ENCODE measurements at regions not wholly inside any gene's neighbourhood (a gene's known extent, or its start where the extent isn't known, plus 50 kb on each side); places are given as distances from the start of the nearest gene placed in this dataset.

DNA sequence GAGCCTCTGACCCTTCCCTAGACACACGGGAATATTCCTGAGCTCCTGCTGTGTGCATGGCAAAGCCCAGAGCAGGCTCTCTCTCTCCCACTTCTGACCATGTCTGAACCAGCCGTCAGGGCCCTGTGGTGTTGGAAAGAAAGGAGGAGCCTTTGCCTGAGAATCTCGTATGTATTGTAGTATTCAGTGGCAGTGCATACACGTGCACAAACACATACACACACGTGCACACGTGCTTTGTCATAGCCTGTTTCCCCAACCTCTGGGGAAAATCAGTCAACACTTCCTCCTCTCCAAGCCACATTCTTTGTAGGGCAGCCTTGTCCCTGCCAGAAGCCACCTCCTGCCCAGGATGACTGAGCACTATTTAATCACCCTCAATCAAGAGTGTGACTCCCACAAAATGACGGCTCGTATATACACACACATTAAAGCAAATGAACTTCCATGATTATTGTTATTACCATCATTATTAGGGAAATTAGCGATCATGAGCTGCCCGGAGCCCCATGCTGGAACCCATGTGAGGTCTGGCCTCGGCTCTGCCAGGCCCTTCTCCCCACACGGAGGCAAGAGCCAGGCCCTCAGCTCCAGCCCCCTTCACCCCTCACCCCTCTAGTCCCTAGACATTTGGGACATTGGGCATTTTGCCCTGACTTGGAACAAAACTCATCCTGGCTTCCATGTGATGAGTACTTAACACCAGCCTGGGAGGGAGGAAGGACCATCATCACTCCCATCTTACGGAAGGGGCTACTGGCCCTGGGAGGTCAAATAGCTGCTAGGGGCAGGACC lies 331.9 kb downstream of the NPHP4 start:
- DNase-seq (ENCODE audit: low read depth, low spot score), result no peak

DNA sequence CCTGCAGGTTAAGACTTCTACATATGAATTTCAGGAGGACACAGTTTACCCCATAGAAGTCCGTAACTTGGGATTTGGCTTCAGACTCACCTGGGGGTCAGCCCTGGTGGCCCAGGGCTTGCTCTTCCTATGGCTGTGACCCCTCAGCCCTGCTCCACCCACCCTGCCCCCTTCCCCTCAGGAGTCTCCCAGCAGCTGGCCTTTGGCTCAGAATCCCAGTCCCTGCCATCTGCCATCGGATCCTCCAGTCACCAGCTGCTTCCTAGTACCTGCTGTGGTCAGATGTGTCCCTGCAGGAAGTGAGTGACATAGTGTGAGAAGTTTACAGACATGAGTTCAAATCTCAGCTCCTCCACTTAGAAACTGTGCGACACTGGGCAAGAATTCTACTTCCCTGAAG lies 332.6 kb downstream of the NPHP4 start:
- DNase-seq (ENCODE audit: low read depth, low spot score), result no peak

DNA sequence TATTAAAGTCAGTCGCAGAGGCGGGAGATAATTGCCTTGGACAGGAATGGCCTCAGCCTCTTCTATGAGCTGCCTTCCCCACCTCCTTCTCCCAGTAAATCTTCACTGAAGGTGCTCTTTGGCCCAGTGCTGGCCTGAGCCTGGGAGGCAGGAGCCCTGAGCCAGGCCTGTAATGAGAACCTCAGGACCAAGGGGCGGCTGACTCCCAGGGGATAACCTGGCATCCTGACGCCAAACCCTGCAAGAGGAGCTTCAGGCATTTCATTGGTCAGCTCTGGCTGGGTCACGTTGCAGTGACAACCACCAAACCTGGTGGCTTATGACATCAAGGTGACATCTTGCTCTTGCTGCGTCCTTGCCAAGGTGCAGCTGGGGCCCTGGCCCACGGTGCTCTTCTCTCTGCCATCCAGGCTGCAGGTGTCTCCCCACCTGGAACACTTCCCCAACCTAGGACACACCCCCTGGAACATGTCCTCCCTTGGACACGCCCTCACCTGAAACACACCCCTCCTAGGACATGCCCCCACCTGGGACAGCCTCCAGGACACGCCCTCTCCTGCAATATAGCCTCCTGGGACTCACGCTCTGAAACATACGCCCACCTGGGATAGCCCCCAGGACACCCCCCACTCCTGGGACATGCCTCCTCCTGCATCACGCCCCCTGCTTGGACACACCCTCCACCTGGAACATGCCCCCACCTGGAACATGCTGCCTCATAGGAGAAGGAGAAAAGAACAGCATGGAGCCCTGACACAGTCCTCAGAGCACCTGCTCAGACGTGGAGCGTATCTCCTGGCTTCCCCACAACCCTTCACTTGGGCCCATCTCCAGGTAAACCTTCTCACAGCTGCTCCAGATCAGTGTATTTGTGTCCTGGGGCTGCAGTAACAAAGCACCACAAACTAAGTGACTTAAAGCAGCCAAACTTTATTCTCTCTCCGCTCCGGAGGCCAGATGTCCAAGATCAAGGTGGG lies 333.6 kb downstream of the NPHP4 start:
- no peak for DNase-seq (ENCODE audit: low read depth, low spot score)

DNA sequence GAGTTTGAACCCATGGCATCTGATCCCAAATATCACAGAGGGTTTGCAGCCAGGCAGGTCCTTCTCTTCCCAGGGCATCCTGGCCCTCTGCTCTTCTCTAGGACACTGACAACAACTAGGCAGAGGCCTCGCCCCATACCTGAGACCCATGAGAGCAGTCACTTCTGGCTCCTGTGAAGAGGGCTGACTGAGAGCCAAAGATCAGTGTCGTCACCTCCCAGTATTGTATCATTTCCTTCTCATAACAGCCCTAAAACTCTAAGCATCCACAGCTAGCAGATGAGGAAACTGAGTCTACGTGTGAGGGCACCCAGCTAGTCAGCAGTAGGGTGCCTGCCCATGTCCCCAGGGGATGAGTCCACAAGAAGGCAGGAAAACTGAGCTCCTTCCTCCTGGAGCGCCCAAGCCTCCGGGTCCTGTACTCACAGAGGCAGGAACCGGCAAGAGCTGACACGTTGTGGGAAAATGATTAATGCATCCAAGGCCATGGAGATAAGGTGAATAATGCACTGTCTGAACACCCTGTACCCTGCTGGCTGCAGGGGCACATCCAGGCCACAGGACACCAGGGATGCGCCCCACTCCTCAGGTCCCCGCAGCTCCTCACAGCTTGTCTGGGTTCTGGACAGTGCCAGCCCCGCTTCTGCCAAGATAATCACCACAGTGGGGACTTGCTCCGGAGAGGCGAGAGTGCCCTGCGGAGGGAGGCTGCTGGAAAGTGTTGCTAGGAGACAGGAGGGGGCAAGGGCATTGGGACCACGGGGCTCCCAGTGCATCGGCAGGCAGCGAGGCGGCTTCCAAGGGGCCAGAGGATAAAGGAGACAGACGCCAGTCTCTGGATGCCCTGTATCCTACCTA lies 340.0 kb downstream of the NPHP4 start:
- no peak for DNase-seq (ENCODE audit: low read depth, low spot score)

DNA sequence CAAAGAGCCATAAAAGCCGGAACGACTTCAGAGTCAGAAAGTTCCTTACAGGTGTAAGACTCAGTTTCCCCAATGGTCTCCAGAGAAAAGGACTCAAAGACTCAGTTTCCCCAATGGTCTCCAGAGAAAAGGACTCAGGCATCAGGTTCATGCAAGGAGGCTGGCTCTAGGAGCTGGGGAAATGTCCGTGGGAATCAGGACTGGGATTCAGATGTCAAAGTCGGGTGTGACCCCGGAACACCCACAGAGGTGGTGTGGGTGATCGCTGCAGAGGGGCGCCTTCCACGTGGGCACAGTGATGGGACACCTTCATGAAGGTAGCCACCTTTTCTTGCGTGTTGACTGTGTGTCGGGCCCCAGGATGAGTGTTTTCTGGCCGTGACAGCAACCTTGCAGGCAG lies 340.8 kb downstream of the NPHP4 start:
- DNase-seq (ENCODE audit: low read depth, low spot score), result no peak

DNA sequence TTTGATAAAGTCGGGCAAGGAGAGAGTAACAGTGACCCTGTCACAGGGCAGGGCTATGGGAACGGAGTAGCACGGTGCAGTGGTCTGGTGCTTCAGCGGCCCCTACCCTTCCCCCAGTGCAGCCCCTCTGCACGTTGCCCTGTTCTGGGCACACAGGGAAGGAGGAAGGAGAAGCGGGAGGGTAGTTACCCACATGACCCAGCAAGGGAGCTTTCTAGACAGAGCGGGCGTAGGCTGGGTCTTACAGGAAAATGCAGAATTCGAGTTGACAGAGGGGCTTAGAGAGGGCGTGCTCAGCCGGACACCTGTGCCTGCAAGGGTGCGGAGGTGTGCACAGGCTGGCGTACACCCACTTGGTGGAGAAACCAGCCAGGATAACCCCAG lies 341.2 kb downstream of the NPHP4 start:
- no peak for DNase-seq (ENCODE audit: low read depth, low spot score)

DNA sequence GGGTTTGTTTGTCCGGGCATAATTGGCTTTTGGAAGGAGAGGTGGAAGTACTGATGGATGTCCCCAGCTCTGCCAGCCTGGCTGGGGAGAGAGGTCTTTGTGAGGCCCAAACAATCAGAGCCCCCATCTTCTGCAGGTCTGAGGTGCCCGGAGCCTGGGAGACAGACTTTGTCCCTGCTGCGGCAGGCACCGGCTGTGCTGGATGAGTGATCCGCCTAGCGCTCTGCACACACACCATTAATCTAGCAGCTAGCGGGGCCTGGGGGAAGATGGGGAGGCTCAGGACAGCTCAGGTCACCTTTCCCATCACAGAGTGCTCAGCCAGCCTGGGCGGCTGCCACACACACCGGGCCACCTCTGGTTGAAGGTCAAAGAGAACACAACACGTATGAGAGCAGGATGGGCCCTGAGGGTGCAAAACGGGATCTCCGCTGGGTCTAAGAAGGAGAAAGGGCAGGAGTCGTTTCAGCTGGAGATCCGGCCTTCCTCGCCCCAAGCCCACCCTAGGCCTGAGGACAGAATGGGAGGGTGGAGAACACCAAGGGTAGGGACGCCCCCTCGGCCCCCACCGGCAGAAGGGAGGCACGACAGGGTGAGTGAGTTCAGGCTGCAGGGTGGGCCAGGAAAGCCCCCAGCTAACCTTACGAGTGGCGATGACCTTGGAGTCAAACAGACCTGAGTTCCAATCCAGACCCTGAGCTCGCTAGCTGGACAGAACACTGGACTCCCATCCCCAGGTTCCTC lies 341.8 kb downstream of the NPHP4 start:
- no peak for DNase-seq (ENCODE audit: low read depth, low spot score)

DNA sequence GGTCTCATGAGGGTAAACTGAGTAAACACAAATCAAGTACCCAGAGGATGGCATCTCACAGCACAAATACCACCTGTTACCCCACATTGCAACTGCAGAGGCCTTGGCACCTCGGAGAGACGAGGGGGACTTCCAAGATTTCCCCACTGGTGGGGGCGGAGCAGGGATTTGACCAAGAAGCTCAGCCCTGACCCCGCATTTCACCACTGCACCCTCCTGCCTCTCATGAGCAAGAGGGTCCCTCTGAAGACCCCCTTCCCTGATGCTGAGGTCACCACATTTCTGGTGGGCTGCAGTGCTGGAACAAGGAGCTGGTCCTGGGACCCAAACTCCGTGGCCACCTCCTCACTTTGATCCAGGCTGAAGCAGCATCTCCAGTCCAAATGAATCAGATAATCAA lies 342.4 kb downstream of the NPHP4 start:
- DNase-seq (ENCODE audit: low read depth, low spot score), result no peak

DNA sequence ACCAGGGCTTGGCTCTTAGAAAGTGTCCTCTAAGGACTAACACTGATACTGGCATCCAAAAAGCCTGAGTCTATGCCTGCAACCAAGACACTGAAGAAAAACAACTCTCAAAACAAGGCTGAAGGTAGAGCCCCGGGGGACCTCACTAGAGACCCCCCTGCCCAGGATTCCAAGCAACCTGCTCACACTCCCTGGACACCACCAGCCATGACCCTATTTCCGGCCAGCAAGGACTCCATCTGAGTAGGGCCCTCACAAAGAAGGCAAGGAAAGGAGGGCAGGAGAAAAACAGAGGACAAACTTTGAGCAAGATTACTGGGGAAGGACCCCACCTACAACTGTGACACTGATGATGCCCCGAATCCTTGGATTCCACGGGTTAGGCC lies 343.1 kb downstream of the NPHP4 start:
- no peak for DNase-seq (ENCODE audit: low read depth, low spot score)

DNA sequence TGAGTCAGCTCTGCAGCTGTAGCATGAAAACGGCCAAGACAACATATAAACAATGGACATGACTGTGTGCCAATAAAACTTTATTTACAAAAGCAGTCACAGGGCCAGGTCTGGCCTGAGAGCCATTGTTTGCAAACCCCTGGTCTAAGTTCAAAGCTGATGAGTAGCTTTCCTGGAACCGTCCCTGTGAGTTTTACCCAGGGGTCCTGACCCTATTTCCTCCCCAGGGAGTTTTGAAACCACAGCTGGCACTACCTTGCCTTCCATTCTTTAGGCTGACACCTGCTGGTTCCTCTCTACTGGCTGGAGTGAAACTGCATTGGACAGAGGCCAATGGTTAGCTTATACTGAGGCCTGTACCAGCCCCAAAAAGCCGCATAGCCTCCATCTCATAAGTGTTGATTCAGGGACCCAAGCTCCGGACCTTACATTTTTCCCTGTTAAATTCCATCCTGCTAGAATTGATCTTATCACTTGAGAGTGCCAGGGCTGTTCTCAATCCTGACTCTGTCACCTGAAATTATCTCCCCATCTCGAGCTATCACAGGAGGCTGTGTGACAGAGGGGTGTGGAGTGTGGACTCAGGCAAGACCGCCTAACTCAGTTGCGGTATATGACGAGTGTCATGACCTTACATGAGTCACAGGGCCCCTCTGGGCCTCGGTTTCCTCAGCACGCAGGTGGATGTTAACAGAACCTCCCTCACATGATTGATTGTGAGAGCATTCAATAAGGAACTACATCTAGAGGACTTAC lies 343.6 kb downstream of the NPHP4 start:
- DNase-seq (ENCODE audit: low read depth, low spot score), result no peak

DNA sequence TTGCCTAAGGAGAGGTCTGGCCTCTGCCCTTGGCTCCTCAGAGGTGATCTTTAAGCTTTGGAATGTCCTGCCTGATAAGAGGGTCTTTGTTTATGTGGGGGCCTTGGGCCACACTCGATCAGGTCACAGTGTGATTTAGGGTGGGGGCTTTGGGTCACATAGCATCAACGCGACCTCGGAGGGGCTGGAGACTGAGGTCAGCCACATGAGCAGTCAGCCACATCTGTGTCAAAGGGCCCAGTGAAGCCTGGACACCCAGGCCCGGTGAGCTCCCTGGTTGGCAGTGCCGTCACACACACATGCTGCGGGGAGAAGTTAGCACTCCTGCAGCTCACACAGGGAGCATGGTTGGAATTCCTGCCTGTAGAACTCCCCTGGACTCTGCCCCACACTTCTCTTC lies 345.0 kb downstream of the NPHP4 start:
- no peak for DNase-seq (ENCODE audit: low read depth, low spot score)

DNA sequence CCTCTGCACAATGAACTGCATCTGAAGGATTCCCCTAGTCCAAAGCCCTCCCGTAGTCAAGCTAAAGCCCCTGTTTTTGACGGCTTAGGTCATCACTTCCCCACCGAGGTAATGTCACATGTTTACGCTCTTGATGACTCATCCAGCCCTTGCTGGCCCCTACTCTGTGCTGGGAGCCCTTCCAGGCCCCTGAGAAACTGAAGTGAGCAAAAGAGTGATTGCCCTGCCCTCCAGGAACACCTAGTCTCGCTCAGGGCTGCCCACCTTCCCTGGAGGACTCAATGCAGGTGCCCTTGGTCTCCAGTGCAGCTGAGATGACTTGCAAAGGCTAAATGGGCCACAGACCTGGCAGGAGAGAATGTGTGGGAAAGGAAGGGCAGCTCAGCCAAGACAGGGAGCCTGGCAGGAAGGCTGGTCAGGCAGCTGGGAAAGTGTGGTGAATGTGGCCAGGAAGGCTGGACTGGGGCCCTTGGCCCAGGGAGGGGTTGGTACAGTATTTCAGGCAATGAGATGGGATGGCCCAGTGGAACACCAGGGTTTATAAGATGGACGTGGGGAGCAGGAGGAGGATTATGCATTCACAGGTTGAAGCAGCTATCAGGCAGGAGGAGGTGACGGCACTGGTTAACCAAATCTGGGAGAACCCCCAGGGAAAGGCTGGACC lies 345.6 kb downstream of the NPHP4 start:
- no peak for DNase-seq (ENCODE audit: low read depth, low spot score)

DNA sequence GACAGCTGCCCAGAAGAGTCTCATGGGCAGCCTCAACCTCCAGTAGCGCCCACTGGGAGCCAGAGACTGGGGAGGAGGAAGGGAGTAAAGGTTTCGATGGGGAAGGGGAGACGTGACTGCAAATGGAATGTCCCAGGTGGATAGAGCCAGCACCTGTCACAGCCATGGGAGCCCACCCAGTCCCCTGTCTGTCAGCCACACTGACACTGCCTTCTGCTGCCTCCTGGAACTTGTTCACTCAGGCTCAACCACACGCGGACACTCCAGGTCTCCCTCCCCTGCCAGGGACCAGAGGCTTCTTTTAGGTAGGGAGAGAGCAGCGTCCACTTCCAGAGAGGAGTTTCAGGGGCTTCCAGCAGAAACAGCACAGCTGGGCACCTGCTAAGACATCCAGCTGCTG lies 346.3 kb downstream of the NPHP4 start:
- no peak for DNase-seq (ENCODE audit: low read depth, low spot score)

DNA sequence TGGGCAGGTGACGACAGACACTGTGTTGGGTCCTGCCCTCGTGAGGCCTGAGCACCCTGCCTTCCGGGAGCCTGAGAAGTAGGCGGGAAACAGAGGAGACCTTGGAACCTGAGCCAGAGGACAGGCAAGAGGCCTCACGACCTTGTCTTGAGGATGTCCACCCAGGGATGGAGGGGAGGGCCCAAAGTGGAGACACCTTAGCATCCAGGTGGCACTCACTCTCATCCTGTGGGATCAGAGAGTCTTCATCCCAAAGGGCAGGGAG lies 347.2 kb downstream of the NPHP4 start:
- no peak for DNase-seq (ENCODE audit: low read depth, low spot score)

DNA sequence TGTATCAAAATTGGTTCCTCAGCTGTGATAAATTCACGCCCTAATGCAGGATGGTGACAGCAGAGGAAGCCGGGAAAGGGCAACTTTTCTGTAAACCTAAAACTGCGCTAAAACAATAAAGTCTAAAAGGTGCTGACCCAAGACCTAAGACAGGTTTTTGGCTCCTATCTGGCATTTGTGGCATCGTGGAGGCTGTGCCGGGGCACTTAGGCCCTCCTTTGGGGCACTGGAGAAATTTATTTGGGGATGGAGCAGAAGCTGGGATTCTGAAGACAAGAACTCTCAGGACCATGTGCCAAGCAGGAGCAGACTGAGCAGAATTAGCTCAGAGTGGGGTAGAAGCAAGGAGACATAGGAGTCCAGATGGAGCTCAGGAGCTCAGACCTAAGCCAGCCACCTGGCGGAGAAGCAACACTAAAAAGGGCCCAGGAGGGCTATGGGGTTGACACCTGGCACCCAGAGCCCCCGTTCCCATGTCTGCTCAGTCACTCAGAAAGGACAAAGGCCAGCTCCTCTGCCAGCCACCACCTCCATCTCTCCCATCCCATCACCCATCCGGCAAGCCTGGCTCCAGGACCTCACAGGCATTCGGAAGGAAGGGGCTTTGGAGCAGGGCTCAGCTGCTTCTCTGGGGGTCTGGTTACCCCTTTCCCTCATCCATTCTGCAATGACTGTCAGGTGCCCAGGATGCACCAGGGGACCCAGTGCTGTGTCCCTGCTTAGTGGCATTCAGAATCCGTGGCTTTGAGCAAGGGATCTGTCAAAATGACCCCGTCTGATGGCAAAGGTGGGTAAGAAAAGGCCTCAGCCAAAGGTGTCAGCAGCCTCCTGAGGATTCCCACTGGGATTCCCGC lies 347.7 kb downstream of the NPHP4 start:
- no peak for DNase-seq (ENCODE audit: low read depth, low spot score)

DNA sequence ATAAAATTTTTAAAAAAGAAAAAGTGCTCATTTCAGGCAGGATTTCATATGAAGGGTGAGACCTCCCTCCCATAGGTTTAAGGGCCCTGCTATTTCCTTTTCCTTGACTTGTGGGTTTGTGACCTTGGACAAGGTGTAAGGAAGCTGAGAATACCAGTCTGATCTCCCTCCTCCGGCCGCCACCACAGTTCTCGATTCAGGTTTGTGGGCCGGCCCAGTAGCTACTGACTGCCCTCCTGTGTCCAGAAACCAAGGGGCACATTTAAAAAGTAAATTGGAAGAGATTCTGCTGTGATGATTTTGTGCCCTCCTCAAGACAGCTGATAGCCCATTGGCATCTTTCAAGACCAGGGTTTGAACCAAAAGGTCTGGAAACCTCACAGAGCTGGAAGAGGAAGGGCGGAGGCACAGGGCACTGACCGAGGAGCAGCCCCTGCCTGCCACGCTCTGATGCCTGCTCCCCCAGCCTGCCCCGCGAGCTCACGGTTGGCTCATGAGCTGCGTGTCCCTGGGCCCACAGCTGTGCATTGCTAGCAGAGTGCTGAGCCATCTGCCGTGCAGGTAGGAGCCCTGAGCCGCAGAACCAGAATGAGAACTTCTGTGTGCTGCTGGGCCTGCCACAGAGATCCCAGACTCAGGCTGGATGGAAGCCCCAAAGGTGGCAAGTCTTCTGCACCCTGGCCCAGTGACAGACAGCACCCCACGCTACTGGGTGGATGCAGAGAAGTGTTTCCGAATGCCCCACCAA lies 348.7 kb downstream of the NPHP4 start:
- DNase-seq (ENCODE audit: low read depth, low spot score), result no peak

DNA sequence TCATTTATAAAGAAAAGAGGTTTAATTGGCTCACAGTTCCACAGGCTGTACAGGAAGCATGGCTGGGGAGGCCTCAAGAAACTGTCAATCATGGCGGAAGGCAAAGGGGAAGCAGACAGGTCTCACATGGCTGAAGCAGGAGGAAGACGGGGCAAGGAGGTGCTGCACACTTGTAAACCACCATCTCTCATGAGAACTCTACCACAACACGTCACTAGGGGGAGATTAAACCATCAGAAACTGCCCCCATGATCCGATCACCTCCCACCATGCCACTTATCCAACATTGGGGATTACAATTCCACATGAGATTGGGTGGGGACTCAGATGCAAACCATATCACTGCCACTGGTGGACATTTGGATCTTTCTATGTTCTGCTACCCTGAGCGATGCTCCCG lies 351.4 kb downstream of the NPHP4 start:
- DNase-seq (ENCODE audit: low read depth, low spot score), result no peak

DNA sequence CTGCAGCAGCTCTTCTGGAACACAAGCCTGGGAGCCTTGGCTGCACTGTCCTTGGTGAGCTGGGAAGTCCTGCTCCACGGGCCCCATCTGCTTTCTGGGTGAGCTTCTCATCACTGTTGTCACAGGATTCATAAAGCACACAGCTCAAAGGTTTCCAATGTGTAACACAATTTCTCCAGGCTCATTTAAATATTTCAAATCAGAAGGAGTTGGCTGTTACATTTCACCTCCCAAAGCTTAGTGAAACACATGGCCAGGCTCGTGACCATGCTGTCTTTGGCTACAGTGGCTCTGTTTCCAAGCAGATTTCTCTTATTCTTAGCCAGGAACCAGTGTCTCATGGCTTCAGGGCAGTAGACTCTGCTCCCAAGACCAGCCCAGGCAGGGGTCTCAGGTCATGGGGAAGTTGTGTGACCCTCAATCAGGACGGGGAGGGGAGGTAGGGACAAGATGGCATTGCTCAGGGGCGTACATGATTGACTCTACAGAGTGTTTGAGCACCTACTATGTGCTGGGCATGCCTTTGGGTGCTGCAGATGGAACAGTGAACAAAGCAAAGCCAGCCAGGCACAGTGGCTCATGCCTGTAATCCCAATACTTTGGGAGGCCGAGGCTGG lies 353.0 kb downstream of the NPHP4 start:
- no peak for DNase-seq (ENCODE audit: low read depth, low spot score)
